SK-N-SH treated with all-trans-retinoic acid at 6 μM for 48 hours (cell line): ENCODE measurements at regions not wholly inside any gene's neighbourhood (a gene's known extent, or its start where the extent isn't known, plus 50 kb on each side); places are given as distances from the start of the nearest gene placed in this dataset.
"Not testable (repeated sequence)": the region's sequence is repeated elsewhere in the genome, so short reads cannot be mapped to it uniquely, and the experiment has no call there.

ENCODE experiments used
- ISL1 ChIP-seq: fragments of 250-450 bp; sonication (Bioruptor Pico); IDR thresholded peaks from 2 replicates; pipeline ENCODE4 v2.1.2; 2022; ENCODE audit warnings: mild to moderate bottlenecking, moderate library complexity
- RARB ChIP-seq: fragments of 250-450 bp; sonication (Bioruptor Pico); IDR thresholded peaks from 2 replicates; pipeline ENCODE4 v1.8.0; 2021; ENCODE audit warnings: mild to moderate bottlenecking, moderate library complexity
- ZFP30 ChIP-seq: fragments of 450-650 bp; formaldehyde crosslinking; IDR thresholded peaks from 2 replicates; pipeline ENCODE4 v1.5.0; 2022; ENCODE audit warnings: mild to moderate bottlenecking, moderate library complexity

- not testable (repeated sequence) for TF ChIP-seq ZFP30 (CRISPR knock-in tag); RARB (CRISPR knock-in tag); ISL1
Observed at GRCh38 chr19:14293816-14294170, 87.5 kb upstream of the ADGRE5 start.
